ENCODE measurements at regions not wholly inside any gene's neighbourhood (a gene's known extent, or its start where the extent isn't known, plus 50 kb on each side); places are given as distances from the start of the nearest gene placed in this dataset.

GRCh38 chr5:35312267-35312666 lies 82.0 kb upstream of the PRLR start:
- no peak for DNase-seq

GRCh38 chr5:35309365-35310130 lies 79.3 kb upstream of the PRLR start:
- no peak for DNase-seq

GRCh38 chr5:35308421-35308820 lies 78.1 kb upstream of the PRLR start:
- DNase-seq: no peak

- DNase-seq: no peak
Observed at GRCh38 chr5:35306716-35307365, 76.6 kb upstream of the PRLR start.

GRCh38 chr5:35305336-35306020 lies 75.2 kb upstream of the PRLR start:
- no peak for DNase-seq

GRCh38 chr5:35304291-35304690 lies 74.0 kb upstream of the PRLR start:
- no peak for DNase-seq

GRCh38 chr5:35303152-35303551 lies 72.9 kb upstream of the PRLR start:
- no peak for DNase-seq

- DNase-seq: no peak
Observed at GRCh38 chr5:35302544-35302943, 72.3 kb upstream of the PRLR start.

- no peak for DNase-seq
Observed at GRCh38 chr5:35297755-35298154, 67.5 kb upstream of the PRLR start.

GRCh38 chr5:35294976-35295375 lies 64.7 kb upstream of the PRLR start:
- no peak for DNase-seq

GRCh38 chr5:35294017-35294416 lies 63.7 kb upstream of the PRLR start:
- DNase-seq: no peak

- DNase-seq: no peak
Observed at GRCh38 chr5:35285435-35285834, 55.1 kb upstream of the PRLR start.

- no peak for DNase-seq
Observed at GRCh38 chr5:35285011-35285410, 54.7 kb upstream of the PRLR start.

- no peak for DNase-seq
Observed at GRCh38 chr5:35284364-35284763, 54.1 kb upstream of the PRLR start.

GRCh38 chr5:35282810-35283209 lies 52.5 kb upstream of the PRLR start:
- no peak for DNase-seq

GRCh38 chr5:35281613-35282012 lies 51.3 kb upstream of the PRLR start:
- DNase-seq: no peak
